ENCODE measurements at regions not wholly inside any gene's neighbourhood (a gene's known extent, or its start where the extent isn't known, plus 50 kb on each side); places are given as distances from the start of the nearest gene placed in this dataset.

GRCh38 chr4:30866346-30866745 is 146.2 kb downstream of the PCDH7 start:
- Histone ChIP-seq H3K4me2 (no peak overlapping the region), H3K27ac (no peak overlapping the region), H3K9me3 (no peaks in the 10 kb centered on the region), H3K4me1 (no peaks in the 10 kb centered on the region), H3K4me3 (no peak overlapping the region)
- DNase-seq (ENCODE audit: low read depth in 1 of 2, low spot score in 1 of 2) (no peak), FAIRE-seq (no peak), ATAC-seq (no peak)
- 3% methylated on average over 1 of the region's 1 CpG for WGBS (ENCODE audit: missing lambda C conversion rate)
- ChIA-PET POLR2A (no interaction called here), CTCF (no interaction called here)
- TF ChIP-seq USF2 (IDR thresholded peaks at IDR 0.05) (no peak), GATA3 (IDR thresholded peaks at IDR 0.05; ENCODE audit: borderline replicate concordance) (no peak), CEBPB (IDR thresholded peaks at IDR 0.05) (no peak), SREBF2 (IDR thresholded peaks at IDR 0.05) (no peak), SMC3 (IDR thresholded peaks at IDR 0.05) (no peak), HDAC2 (IDR thresholded peaks at IDR 0.05) (no peak), MAFK (IDR thresholded peaks at IDR 0.05; ENCODE audit: partially characterized antibody) (no peak), CHD2 (IDR thresholded peaks at IDR 0.05; ENCODE audit: low read length, partially characterized antibody) (no peak), FOSL2 (IDR thresholded peaks at IDR 0.05) (no peak), FOSL2 (CRISPR knock-in tag; IDR thresholded peaks at IDR 0.05) (no peak), NPAS2 (CRISPR knock-in tag; IDR thresholded peaks at IDR 0.05; ENCODE audit: borderline replicate concordance) (no peak)

- no peak for FAIRE-seq
- H3K9me3 ChIP-seq, result no peaks in the 10 kb centered on the region
- no peak for ATAC-seq
- 5% methylated on average over 1 of the region's 1 CpG for WGBS (ENCODE audit: missing lambda C conversion rate)
- no peak overlapping the region for H3K4me3 ChIP-seq
- no peak for DNase-seq (ENCODE audit: low read depth in 1 of 2, low spot score in 1 of 2)
- H3K4me2 ChIP-seq, result no peak overlapping the region
- TF ChIP-seq CEBPB (IDR thresholded peaks at IDR 0.05), result no peak
- no peak for TF ChIP-seq EHF (CRISPR knock-in tag; IDR thresholded peaks at IDR 0.05)
- TF ChIP-seq EHMT2 (IDR thresholded peaks at IDR 0.05; ENCODE audit: low read depth), result no peak
- TF ChIP-seq RAD21 (conservative IDR thresholded peaks at IDR 0.05 in 1 of 2, IDR thresholded peaks at IDR 0.05 in 1 of 2), result no peak
- no peak for TF ChIP-seq ZNF302 (CRISPR knock-in tag; IDR thresholded peaks at IDR 0.05)
- TF ChIP-seq SMC3 (IDR thresholded peaks at IDR 0.05), result no peak
- no peak for TF ChIP-seq CBX8 (IDR thresholded peaks at IDR 0.05)
- ChIA-PET POLR2A (no interaction called here), CTCF (no interaction called here)
- no peaks in the 10 kb centered on the region for H3K4me1 ChIP-seq
- H3K27ac ChIP-seq, result no peak overlapping the region
Observed at GRCh38 chr4:30866907-30867306, 146.7 kb downstream of the PCDH7 start.

GRCh38 chr4:30867427-30867826 is 147.3 kb downstream of the PCDH7 start:
- no peak for FAIRE-seq
- Histone ChIP-seq H3K9me3 (no peaks in the 10 kb centered on the region), H3K4me2 (no peak overlapping the region), H3K27ac (no peak overlapping the region), H3K4me3 (no peak overlapping the region), H3K4me1 (no peaks in the 10 kb centered on the region)
- TF ChIP-seq POLR2A (IDR thresholded peaks at IDR 0.05; ENCODE audit: low read length) (no peak), RAD21 (conservative IDR thresholded peaks at IDR 0.05 in 1 of 2, IDR thresholded peaks at IDR 0.05 in 1 of 2) (no peak)
- CTCF ChIA-PET, result no interaction called here
- ATAC-seq, result no peak
- POLR2A ChIA-PET, result no interaction called here
- 6% methylated on average over 3 of the region's 3 CpGs for WGBS (ENCODE audit: missing lambda C conversion rate)
- no peak for DNase-seq (ENCODE audit: low read depth in 1 of 2, low spot score in 1 of 2)

- DNase-seq (ENCODE audit: low read depth in 1 of 2, low spot score in 1 of 2) (no peak), FAIRE-seq (no peak), ATAC-seq (no peak)
- WGBS (ENCODE audit: missing lambda C conversion rate), result 22% methylated on average over 5 of the region's 5 CpGs
- no peaks in the 10 kb centered on the region for H3K9me3 ChIP-seq
- ChIA-PET POLR2A (no interaction called here), CTCF (no interaction called here)
- H3K27ac ChIP-seq, result no peak overlapping the region
- H3K4me2 ChIP-seq, result no peak overlapping the region
- no peaks in the 10 kb centered on the region for H3K4me1 ChIP-seq
- no peak overlapping the region for H3K4me3 ChIP-seq
- TF ChIP-seq RNF2 (IDR thresholded peaks at IDR 0.05; ENCODE audit: borderline replicate concordance, low read depth) (no peak), KDM1A (IDR thresholded peaks at IDR 0.05; ENCODE audit: low read depth) (no peak), JUNB (IDR thresholded peaks at IDR 0.05) (no peak), POLR2AphosphoS2 (conservative IDR thresholded peaks at IDR 0.05; ENCODE audit: low read length) (no peak), PHF8 (IDR thresholded peaks at IDR 0.05; ENCODE audit: borderline replicate concordance, low read depth) (no peak), CTCF (IDR thresholded peaks at IDR 0.05) (no peak), CBX2 (IDR thresholded peaks at IDR 0.05; ENCODE audit: borderline replicate concordance, low read depth) (no peak), MYC (IDR thresholded peaks at IDR 0.05; ENCODE audit: borderline replicate concordance, low read length) (no peak), HOXB5 (CRISPR knock-in tag; IDR thresholded peaks at IDR 0.05) (no peak), EHMT2 (IDR thresholded peaks at IDR 0.05; ENCODE audit: low read depth) (no peak), JUN (IDR thresholded peaks at IDR 0.05) (no peak), ZNF302 (CRISPR knock-in tag; IDR thresholded peaks at IDR 0.05) (no peak), SMC3 (IDR thresholded peaks at IDR 0.05) (no peak), POLR2A (IDR thresholded peaks at IDR 0.05; ENCODE audit: low read length) (no peak)
Observed at GRCh38 chr4:30868111-30868895, 148.1 kb downstream of the PCDH7 start.
